ENCODE measurements at regions not wholly inside any gene's neighbourhood (a gene's known extent, or its start where the extent isn't known, plus 50 kb on each side); places are given as distances from the start of the nearest gene placed in this dataset.
A peak's percentile ranks its signal among the peaks of the same experiment; 100 is the strongest.

GRCh38 chr20:23187751-23188150 is 101.6 kb upstream of the CD93 start:
- DNase-seq (ENCODE audit: low read depth in 1 of 2, low spot score in 1 of 2) (peak in 1 of 2 experiments; percentile 19), FAIRE-seq (no peak), ATAC-seq (peak in 1 of 2 experiments; percentile 53; a peak in 3 of 6 replicates)
- H3K9me3 ChIP-seq, result 0 out of 3 replicates have a peak, but pooled peaks cover 4% of the 10 kb centered on the region
- WGBS (ENCODE audit: missing lambda C conversion rate), result 57% methylated on average over 7 of the region's 7 CpGs
- H3K4me1 ChIP-seq, result no peaks in the 10 kb centered on the region
- no peak overlapping the region for H3K4me2 ChIP-seq
- H3K27ac ChIP-seq, result no peak overlapping the region
- POLR2A ChIA-PET, result no interaction called here
- TF ChIP-seq CBX2 (IDR thresholded peaks at IDR 0.05; ENCODE audit: borderline replicate concordance, low read depth) (no peak), HOXA7 (CRISPR knock-in tag; IDR thresholded peaks at IDR 0.05) (no peak), E2F6 (IDR thresholded peaks at IDR 0.05; ENCODE audit: borderline replicate concordance, low read depth) (no peak), POLR2AphosphoS2 (conservative IDR thresholded peaks at IDR 0.05; ENCODE audit: low read length) (no peak), PBX3 (IDR thresholded peaks at IDR 0.05) (no peak), FOSB (CRISPR knock-in tag; IDR thresholded peaks at IDR 0.05) (no peak), NR3C1 (IDR thresholded peaks at IDR 0.05) (no peak), CBX8 (IDR thresholded peaks at IDR 0.05) (no peak), ZFP36 (IDR thresholded peaks at IDR 0.05; ENCODE audit: borderline replicate concordance, partially characterized antibody) (no peak), CTCF (IDR thresholded peaks at IDR 0.05) (no peak), GATA3 (IDR thresholded peaks at IDR 0.05; ENCODE audit: borderline replicate concordance) (no peak), CHD4 (IDR thresholded peaks at IDR 0.05; ENCODE audit: borderline replicate concordance) (no peak)
- no peak overlapping the region for H3K4me3 ChIP-seq
- CTCF ChIA-PET, result no interaction called here

GRCh38 chr20:23186808-23187207 is 100.7 kb upstream of the CD93 start:
- Histone ChIP-seq H3K4me3 (no peak overlapping the region), H3K4me2 (no peak overlapping the region), H3K9me3 (0 out of 3 replicates have a peak, but pooled peaks cover 4% of the 10 kb centered on the region), H3K27ac (no peak overlapping the region), H3K4me1 (no peaks in the 10 kb centered on the region)
- no peak for DNase-seq (ENCODE audit: low read depth in 1 of 2, low spot score in 1 of 2)
- WGBS (ENCODE audit: missing lambda C conversion rate), result 48% methylated on average over 5 of the region's 5 CpGs
- no peak for FAIRE-seq
- ATAC-seq, result no peak
- ChIA-PET CTCF (no interaction called here), POLR2A (no interaction called here)
- no peak for TF ChIP-seq ZSCAN20 (CRISPR knock-in tag; IDR thresholded peaks at IDR 0.05)
- no peak for TF ChIP-seq POLR2AphosphoS2 (conservative IDR thresholded peaks at IDR 0.05; ENCODE audit: low read length)
- no peak for TF ChIP-seq TP53 (CRISPR knock-in tag; IDR thresholded peaks at IDR 0.05)
- TF ChIP-seq ATOH8 (CRISPR knock-in tag; IDR thresholded peaks at IDR 0.05; ENCODE audit: low read depth), result no peak
- TF ChIP-seq NFE2L2 (conservative IDR thresholded peaks at IDR 0.05; ENCODE audit: low read length), result no peak
- no peak for TF ChIP-seq PHF8 (IDR thresholded peaks at IDR 0.05; ENCODE audit: borderline replicate concordance, low read depth)
- TF ChIP-seq CBX2 (IDR thresholded peaks at IDR 0.05; ENCODE audit: borderline replicate concordance, low read depth), result no peak
- TF ChIP-seq SREBF2 (IDR thresholded peaks at IDR 0.05), result no peak
- no peak for TF ChIP-seq TFCP2L1 (CRISPR knock-in tag; IDR thresholded peaks at IDR 0.05)
- no peak for TF ChIP-seq HMGXB4 (CRISPR knock-in tag; IDR thresholded peaks at IDR 0.05; ENCODE audit: borderline replicate concordance)
- TF ChIP-seq HES2 (IDR thresholded peaks at IDR 0.05), result no peak
- TF ChIP-seq MAFK (IDR thresholded peaks at IDR 0.05; ENCODE audit: partially characterized antibody), result no peak
- TF ChIP-seq EHMT2 (IDR thresholded peaks at IDR 0.05; ENCODE audit: low read depth), result no peak
- TF ChIP-seq NPAS2 (CRISPR knock-in tag; IDR thresholded peaks at IDR 0.05; ENCODE audit: borderline replicate concordance), result no peak
